GM12878 (cell line): ENCODE measurements at regions not wholly inside any gene's neighbourhood (a gene's known extent, or its start where the extent isn't known, plus 50 kb on each side); places are given as distances from the start of the nearest gene placed in this dataset.

ENCODE experiments used
- ATAC-seq: fragments of 200-7000 bp; cut with Tn5 transposase; 3 replicates; pipeline ENCODE4 v1.9.1; 2020; ENCODE audit warnings: mild to moderate bottlenecking, moderate library complexity
- BruUV-seq: library from RNA; stranded (reverse); fragments of 400-500 nt; replicated peaks from 2 replicates; lab custom pipeline; 2021; lab: Mats Ljungman, UMichigan
- CTCF ChIA-PET: fragments of 300-600 bp; sonication (Branson Sonifier 250); formaldehyde crosslinking; extraction: SDS; loops from one replicate; lab custom pipeline; 2021; ENCODE audit warnings: inconsistent platforms; lab: Yijun Ruan, JAX
- POLR2A ChIA-PET: fragments of 350-600 bp; formaldehyde crosslinking; extraction: SDS; loops from one replicate; lab custom pipeline; 2021; ENCODE audit warnings: inconsistent platforms; lab: Charles Lee
- RAD21 ChIA-PET: fragments of 300-600 bp; sonication (Branson Sonifier 250); formaldehyde crosslinking; loops from one replicate; lab custom pipeline; 2023; ENCODE audit warnings: antibody characterized with exemption; ENCODE audit not compliant: unreplicated experiment; lab: Charles Lee
- SMC1A ChIA-PET: fragments of 300-600 bp; sonication (Branson Sonifier 250); formaldehyde crosslinking; loops from one replicate; lab custom pipeline; 2023; ENCODE audit not compliant: unreplicated experiment, uncharacterized antibody; lab: Charles Lee
- DNase-seq: peaks from one replicate; pipeline ENCODE4 v3.0.0-alpha.2; 2011; ENCODE audit warnings: low read depth, low spot score
- FAIRE-seq: peaks from 3 replicates; lab custom pipeline; 2011; peaks lifted over from hg19 to GRCh38; lab: Jason Lieb, UNC
- H2AFZ ChIP-seq: 2 replicates; pipeline ENCODE4 v1.6.0; 2011; ENCODE audit warnings: low read depth, low read length, control low read depth; ENCODE audit not compliant: control insufficient read depth
- H3K27ac ChIP-seq: 2 replicates; pipeline ENCODE4 v1.5.1; 2011; ENCODE audit warnings: control low read depth; ENCODE audit not compliant: control insufficient read depth, insufficient read depth
- H3K27me3 ChIP-seq, 2 experiments: replicated peaks in 1 of 2; 2 replicates each; pipeline versions ENCODE4 v1.6.0 to v1.6.1; 2011; ENCODE audit warnings: low read length in 1 of 2; ENCODE audit not compliant: control insufficient read depth in 2 of 2, insufficient read depth in 2 of 2
- H3K36me3 ChIP-seq, 2 experiments: 2 replicates each; pipeline ENCODE4 v1.5.1; 2011; ENCODE audit warnings: low read length in 1 of 2; ENCODE audit not compliant: control insufficient read depth in 2 of 2, insufficient read depth in 2 of 2
- H3K4me1 ChIP-seq: 2 replicates; pipeline ENCODE4 v1.6.1; 2011; ENCODE audit warnings: mild to moderate bottlenecking, low read length, moderate library complexity, mixed read lengths; ENCODE audit not compliant: control insufficient read depth, insufficient read depth
- H3K4me2 ChIP-seq: 2 replicates; pipeline ENCODE4 v1.6.0; 2011; ENCODE audit warnings: control low read depth; ENCODE audit not compliant: control insufficient read depth, insufficient read depth
- H3K4me3 ChIP-seq: fragments of 200-600 bp; sonication (generic); 2 replicates; pipeline ENCODE4 v1.5.1; 2016
- H3K79me2 ChIP-seq: 2 replicates; pipeline ENCODE4 v1.6.0; 2011; ENCODE audit warnings: low read length; ENCODE audit not compliant: control insufficient read depth, insufficient read depth
- H3K9ac ChIP-seq: 2 replicates; pipeline ENCODE4 v1.8.0; 2011; ENCODE audit warnings: low read length, control low read depth, mixed read lengths; ENCODE audit not compliant: control insufficient read depth, insufficient read depth
- H3K9me3 ChIP-seq: replicated peaks from 3 replicates; pipeline ENCODE4 v1.5.1; 2011; ENCODE audit warnings: mild to moderate bottlenecking, low read length; ENCODE audit not compliant: control insufficient read depth, insufficient read depth
- H4K20me1 ChIP-seq: 2 replicates; pipeline ENCODE4 v1.6.0; 2011; ENCODE audit not compliant: control insufficient read depth, insufficient read depth
- ATF3 ChIP-seq: IDR thresholded peaks from 2 replicates; pipeline ENCODE4 v1.6.1; 2011; ENCODE audit warnings: low read depth, mild to moderate bottlenecking, low read length, moderate library complexity, borderline replicate concordance; ENCODE audit errors: extremely low read depth
- BHLHE40 ChIP-seq, 2 experiments: fragments of 450-650 bp in 1 of 2; IDR thresholded peaks; 2 replicates each; pipeline ENCODE4 v1.6.1; 2011 to 2017; ENCODE audit warnings: low read depth in 2 of 2, borderline replicate concordance in 1 of 2, improper control_type of control experiment in 1 of 2, low read length in 1 of 2, mild to moderate bottlenecking in 1 of 2
- IRF4 ChIP-seq: IDR thresholded peaks from 2 replicates; pipeline ENCODE4 v1.6.1; 2011; ENCODE audit warnings: low read depth, low read length
- in situ Hi-C: fragments of 300-500 bp; cut with MboI; formaldehyde crosslinking; loops from 9 replicates; pipeline ENCODE4 v1.14.3; 2018; ENCODE audit warnings: mixed read lengths
- intact Hi-C: fragments of 100-400 bp; cut with micrococcal nuclease; formaldehyde crosslinking; loops from one replicate; pipeline ENCODE4 v1.14.2; 2022; ENCODE audit not compliant: unreplicated experiment
- TF ChIP-seq, protein P1 (sequence below): fragments of 450-650 bp; IDR thresholded peaks from 2 replicates; pipeline ENCODE4 v1.6.1; 2017; ENCODE audit warnings: mild to moderate bottlenecking

DNA sequence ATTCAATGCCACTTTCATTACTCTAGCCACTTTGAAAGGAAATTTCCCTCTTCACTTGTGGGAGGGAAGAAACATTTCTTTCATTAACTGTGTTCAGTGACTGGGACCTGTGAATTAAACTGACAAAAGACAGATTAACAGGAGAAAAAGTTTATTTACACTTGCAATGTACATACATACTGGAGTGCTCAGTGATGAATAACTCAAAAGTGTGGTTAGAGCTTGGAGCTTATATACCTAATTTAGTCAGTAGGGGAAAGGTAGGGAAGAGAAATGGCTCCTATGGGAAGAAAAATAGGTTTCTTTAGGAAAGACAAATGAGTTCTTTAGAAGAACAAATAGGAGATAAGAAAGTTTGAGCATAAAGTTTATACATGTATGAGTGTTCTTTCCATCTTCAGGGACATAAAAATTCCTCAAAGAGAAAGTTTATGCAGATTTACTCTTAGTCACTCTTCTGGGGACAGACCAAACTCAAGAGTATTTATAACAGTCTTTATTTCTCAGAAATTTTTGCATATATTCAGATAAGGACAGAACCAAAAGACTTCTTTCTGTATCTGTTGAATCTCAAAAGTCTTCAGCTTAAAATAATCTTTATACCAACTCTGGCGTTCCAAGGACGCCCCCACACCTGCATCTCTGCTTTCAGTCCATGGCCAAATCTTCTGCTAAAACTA, 120.0 kb upstream of the RAI14 start (continued):
- TF ChIP-seq ATF3: no peak

DNA sequence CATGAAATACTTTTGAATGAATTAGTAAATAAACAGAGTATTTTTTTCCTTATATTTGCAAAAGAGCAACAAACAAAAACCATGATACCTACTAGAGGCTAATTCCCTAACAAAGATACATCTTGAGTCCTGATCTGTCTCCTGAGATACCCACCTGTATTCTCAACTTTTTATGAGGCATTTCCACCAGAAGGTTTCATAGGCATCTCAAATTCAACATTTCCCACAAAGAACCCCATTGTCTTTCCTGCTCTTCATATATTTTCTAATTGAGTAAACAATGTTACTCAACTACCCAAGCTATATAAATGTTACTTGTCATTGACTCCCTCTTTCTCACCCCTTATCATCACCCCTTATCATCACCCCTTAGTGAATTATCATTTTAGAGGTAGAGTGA, 119.4 kb upstream of the RAI14 start:
- no peak overlapping the region for H3K4me2 ChIP-seq
- intact Hi-C loops (no loop called here), in situ Hi-C loops (no loop called here)
- FAIRE-seq: no peak
- H3K27me3 ChIP-seq: no peaks in the 10 kb centered on the region; a peak in 2 of 4 replicates
- no peak for DNase-seq
- H3K27ac ChIP-seq: no peak overlapping the region
- no peak for ATAC-seq
- H3K79me2 ChIP-seq: no peaks in the 10 kb centered on the region
- CTCF ChIA-PET: interaction anchor here (0.6 to 4.3 kb wide), 6 partner anchors 8 to 361 kb away, joined by 4 to 47 read pairs (median 8); no protein-coding TSS in a partner anchor
- no peaks in the 10 kb centered on the region for H4K20me1 ChIP-seq
- no peak overlapping the region for H3K4me3 ChIP-seq
- RAD21 ChIA-PET: interaction anchor here (3.8 kb wide), 1 partner anchor 52 kb away, joined by 21 read pairs; no protein-coding TSS in a partner anchor
- POLR2A ChIA-PET: no interaction called here
- TF ChIP-seq BHLHE40 (IDR thresholded peaks at IDR 0.05; ENCODE audit: borderline replicate concordance in 1 of 2, low read depth in 2 of 2, low read length in 1 of 2): no peak
- TF ChIP-seq IRF4: no peak
- TF ChIP-seq, protein P1, sequence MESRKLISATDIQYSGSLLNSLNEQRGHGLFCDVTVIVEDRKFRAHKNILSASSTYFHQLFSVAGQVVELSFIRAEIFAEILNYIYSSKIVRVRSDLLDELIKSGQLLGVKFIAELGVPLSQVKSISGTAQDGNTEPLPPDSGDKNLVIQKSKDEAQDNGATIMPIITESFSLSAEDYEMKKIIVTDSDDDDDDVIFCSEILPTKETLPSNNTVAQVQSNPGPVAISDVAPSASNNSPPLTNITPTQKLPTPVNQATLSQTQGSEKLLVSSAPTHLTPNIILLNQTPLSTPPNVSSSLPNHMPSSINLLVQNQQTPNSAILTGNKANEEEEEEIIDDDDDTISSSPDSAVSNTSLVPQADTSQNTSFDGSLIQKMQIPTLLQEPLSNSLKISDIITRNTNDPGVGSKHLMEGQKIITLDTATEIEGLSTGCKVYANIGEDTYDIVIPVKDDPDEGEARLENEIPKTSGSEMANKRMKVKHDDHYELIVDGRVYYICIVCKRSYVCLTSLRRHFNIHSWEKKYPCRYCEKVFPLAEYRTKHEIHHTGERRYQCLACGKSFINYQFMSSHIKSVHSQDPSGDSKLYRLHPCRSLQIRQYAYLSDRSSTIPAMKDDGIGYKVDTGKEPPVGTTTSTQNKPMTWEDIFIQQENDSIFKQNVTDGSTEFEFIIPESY: no peak
- SMC1A ChIA-PET: interaction anchor here (0.6 to 2.5 kb wide), 4 partner anchors 19 to 361 kb away, joined by 3 to 18 read pairs (median 10); no protein-coding TSS in a partner anchor
- no peaks in the 10 kb centered on the region for H3K36me3 ChIP-seq
- no peak overlapping the region for H3K9ac ChIP-seq
- H2AFZ ChIP-seq: no peak overlapping the region
- no TSS peak for BruUV-seq
- H3K9me3 ChIP-seq: no peaks in the 10 kb centered on the region; the same call in 2 of the 3 replicates
- peaks cover 21% of the 10 kb centered on the region for H3K4me1 ChIP-seq
